KMS-11 (cell line): ENCODE measurements at regions not wholly inside any gene's neighbourhood (a gene's known extent, or its start where the extent isn't known, plus 50 kb on each side); places are given as distances from the start of the nearest gene placed in this dataset.

ENCODE experiments used
- H2AFZ ChIP-seq: fragments of 200-600 bp; sonication (generic); 2 replicates; pipeline ENCODE4 v1.6.1; 2016; ENCODE audit warnings: antibody characterized with exemption, mixed run types, low read depth
- H3K27ac ChIP-seq: fragments of 200-600 bp; sonication (generic); 2 replicates; pipeline ENCODE4 v1.6.1; 2016; ENCODE audit warnings: mild to moderate bottlenecking, mixed run types
- H3K27me3 ChIP-seq: fragments of 200-600 bp; sonication (generic); 2 replicates; pipeline ENCODE4 v1.6.1; 2017; ENCODE audit warnings: mild to moderate bottlenecking, low read depth, mixed run types, moderate library complexity; ENCODE audit not compliant: insufficient read depth
- H3K36me3 ChIP-seq: fragments of 200-600 bp; sonication (generic); 2 replicates; pipeline ENCODE4 v1.6.1; 2017; ENCODE audit warnings: mild to moderate bottlenecking, mixed run types; ENCODE audit not compliant: insufficient read depth
- H3K4me1 ChIP-seq: fragments of 200-600 bp; sonication (generic); 2 replicates; pipeline ENCODE4 v1.6.1; 2016; ENCODE audit warnings: mild to moderate bottlenecking, low read depth, mixed run types; ENCODE audit not compliant: poor library complexity, severe bottlenecking
- H3K4me2 ChIP-seq: fragments of 200-600 bp; sonication (generic); 2 replicates; pipeline ENCODE4 v1.7.0; 2016; ENCODE audit warnings: mild to moderate bottlenecking, mixed run types
- H3K4me3 ChIP-seq: fragments of 200-600 bp; sonication (generic); IDR thresholded peaks from 2 replicates; pipeline ENCODE4 v1.6.1; 2017; ENCODE audit warnings: low read depth, low read length, mixed read lengths; ENCODE audit not compliant: insufficient read depth
- H3K79me2 ChIP-seq: fragments of 200-600 bp; sonication (generic); 2 replicates; pipeline ENCODE4 v1.6.1; 2016; ENCODE audit warnings: low read depth, mixed run types; ENCODE audit not compliant: insufficient read depth
- H3K9ac ChIP-seq: fragments of 200-600 bp; sonication (generic); 2 replicates; pipeline ENCODE4 v1.6.1; 2016; ENCODE audit warnings: mild to moderate bottlenecking, mixed run types
- H4K20me1 ChIP-seq: fragments of 200-600 bp; sonication (generic); 2 replicates; pipeline ENCODE4 v1.6.1; 2016; ENCODE audit warnings: mild to moderate bottlenecking, mixed run types; ENCODE audit not compliant: insufficient read depth
- TF ChIP-seq, protein P1 (sequence below): fragments of 200-600 bp; sonication (generic); conservative IDR thresholded peaks from 2 replicates; pipeline ENCODE4 v1.6.1; 2017; ENCODE audit warnings: low read depth, mild to moderate bottlenecking, antibody characterized with exemption, low read length, moderate library complexity, mixed read lengths

DNA sequence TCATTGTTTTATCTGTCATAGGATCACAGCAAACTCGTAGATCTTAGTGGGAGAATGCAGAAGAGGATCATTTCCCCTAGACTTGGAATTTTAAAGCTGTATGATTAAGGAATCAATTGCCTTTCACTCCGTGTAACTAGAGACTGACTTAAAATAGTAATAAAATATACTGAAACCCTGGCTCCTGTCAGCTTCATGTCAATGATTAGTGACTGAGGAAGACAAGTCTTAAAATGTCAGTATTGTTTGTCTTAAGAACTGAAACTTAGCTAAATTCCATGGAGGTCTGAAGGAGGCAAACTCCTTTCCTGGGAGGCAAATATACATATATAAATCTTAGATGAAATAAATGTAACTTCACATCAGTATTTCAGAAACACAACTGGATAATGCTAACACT, 1016.7 kb upstream of the PCDH10 start:
- H3K4me1 ChIP-seq: peaks cover 8% of the 10 kb centered on the region
- no peaks in the 10 kb centered on the region for H4K20me1 ChIP-seq
- H3K9ac ChIP-seq: no peak overlapping the region
- TF ChIP-seq, protein P1, sequence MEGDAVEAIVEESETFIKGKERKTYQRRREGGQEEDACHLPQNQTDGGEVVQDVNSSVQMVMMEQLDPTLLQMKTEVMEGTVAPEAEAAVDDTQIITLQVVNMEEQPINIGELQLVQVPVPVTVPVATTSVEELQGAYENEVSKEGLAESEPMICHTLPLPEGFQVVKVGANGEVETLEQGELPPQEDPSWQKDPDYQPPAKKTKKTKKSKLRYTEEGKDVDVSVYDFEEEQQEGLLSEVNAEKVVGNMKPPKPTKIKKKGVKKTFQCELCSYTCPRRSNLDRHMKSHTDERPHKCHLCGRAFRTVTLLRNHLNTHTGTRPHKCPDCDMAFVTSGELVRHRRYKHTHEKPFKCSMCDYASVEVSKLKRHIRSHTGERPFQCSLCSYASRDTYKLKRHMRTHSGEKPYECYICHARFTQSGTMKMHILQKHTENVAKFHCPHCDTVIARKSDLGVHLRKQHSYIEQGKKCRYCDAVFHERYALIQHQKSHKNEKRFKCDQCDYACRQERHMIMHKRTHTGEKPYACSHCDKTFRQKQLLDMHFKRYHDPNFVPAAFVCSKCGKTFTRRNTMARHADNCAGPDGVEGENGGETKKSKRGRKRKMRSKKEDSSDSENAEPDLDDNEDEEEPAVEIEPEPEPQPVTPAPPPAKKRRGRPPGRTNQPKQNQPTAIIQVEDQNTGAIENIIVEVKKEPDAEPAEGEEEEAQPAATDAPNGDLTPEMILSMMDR: no peak
- H3K4me3 ChIP-seq: no peak overlapping the region
- no peak overlapping the region for H2AFZ ChIP-seq
- H3K79me2 ChIP-seq: no peaks in the 10 kb centered on the region
- H3K4me2 ChIP-seq: no peak overlapping the region
- H3K27ac ChIP-seq: no peak overlapping the region
- no peaks in the 10 kb centered on the region for H3K36me3 ChIP-seq
- no peaks in the 10 kb centered on the region for H3K27me3 ChIP-seq

DNA sequence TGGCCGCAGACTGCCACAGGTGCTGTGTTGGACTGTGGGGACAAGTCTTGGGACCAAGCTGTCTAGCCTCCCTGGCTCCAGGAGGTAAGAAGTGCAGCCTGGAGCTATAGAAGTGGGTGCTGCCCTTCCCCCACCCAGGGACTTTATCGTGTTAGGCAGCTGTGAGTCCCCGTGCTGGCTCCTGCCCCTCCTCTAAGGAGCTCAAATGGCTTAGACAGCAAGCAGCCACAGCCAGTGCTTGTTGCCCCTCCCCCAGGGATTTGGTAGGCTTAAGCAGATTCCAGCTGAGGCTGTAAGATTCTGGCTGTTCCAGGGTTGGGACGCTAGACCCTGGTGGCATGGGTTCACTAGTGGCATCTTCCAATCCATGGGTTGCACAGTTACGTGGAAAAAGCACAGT, 979.4 kb upstream of the PCDH10 start:
- Histone ChIP-seq H3K36me3 (no peaks in the 10 kb centered on the region), H3K4me1 (no peaks in the 10 kb centered on the region), H4K20me1 (no peaks in the 10 kb centered on the region), H3K27me3 (no peaks in the 10 kb centered on the region), H3K9ac (no peak overlapping the region), H3K4me3 (no peak overlapping the region), H3K4me2 (no peak overlapping the region), H3K79me2 (no peaks in the 10 kb centered on the region), H3K27ac (no peak overlapping the region), H2AFZ (no peak overlapping the region)
- TF ChIP-seq, protein P1: no peak

DNA sequence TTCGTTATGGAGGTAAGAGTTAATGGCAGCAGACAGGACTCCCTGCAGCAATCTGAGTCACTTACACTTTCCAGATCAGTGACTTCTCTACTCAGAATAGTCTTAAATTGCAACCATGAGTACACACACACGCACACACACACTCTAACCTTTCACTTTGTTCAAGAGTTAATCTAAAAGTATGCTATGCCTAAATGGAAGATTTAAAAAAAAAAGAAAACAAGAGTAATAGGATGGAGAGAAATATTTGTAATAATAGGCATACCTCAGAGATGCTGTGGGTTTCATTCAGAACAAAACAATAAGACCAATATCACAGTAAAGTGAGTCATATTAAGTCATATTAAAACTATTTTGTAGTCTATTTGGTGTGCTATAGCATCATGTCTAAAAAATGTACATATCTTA, 969.1 kb upstream of the PCDH10 start:
- Histone ChIP-seq H3K36me3 (no peaks in the 10 kb centered on the region), H3K9ac (no peak overlapping the region), H3K4me1 (no peaks in the 10 kb centered on the region), H4K20me1 (no peaks in the 10 kb centered on the region), H3K4me2 (no peak overlapping the region), H3K27ac (no peak overlapping the region), H2AFZ (no peak overlapping the region), H3K79me2 (no peaks in the 10 kb centered on the region), H3K4me3 (no peak overlapping the region), H3K27me3 (no peaks in the 10 kb centered on the region)
- TF ChIP-seq, protein P1: no peak

DNA sequence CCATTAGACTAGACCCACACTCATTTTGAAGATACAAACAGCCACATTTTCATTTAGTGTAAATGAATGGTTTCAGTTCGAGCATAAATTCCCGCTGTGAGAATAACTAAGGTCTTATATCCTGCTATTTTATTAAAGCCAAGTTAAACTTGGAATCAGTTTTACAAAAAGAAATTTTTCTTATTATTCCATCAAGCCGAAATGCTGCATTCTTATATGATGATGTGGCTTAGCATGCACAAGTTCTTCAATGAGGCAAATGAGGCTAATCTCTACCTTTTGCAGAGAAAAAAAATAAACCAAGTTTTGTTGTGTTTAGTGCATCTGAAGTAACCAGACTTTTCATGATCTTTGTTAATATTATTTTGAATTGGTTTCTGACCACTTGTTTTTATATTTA, 953.9 kb upstream of the PCDH10 start:
- H4K20me1 ChIP-seq: no peaks in the 10 kb centered on the region
- no peaks in the 10 kb centered on the region for H3K36me3 ChIP-seq
- no peak overlapping the region for H2AFZ ChIP-seq
- H3K4me2 ChIP-seq: no peak overlapping the region
- H3K27me3 ChIP-seq: no peaks in the 10 kb centered on the region
- no peaks in the 10 kb centered on the region for H3K79me2 ChIP-seq
- no peak overlapping the region for H3K9ac ChIP-seq
- no peaks in the 10 kb centered on the region for H3K4me1 ChIP-seq
- H3K27ac ChIP-seq: no peak overlapping the region
- H3K4me3 ChIP-seq: no peak overlapping the region
- TF ChIP-seq, protein P1: no peak
